ENCODE measurements at regions not wholly inside any gene's neighbourhood (a gene's known extent, or its start where the extent isn't known, plus 50 kb on each side); places are given as distances from the start of the nearest gene placed in this dataset.

- intact Hi-C loops (cut with DNase I), result no loop called here
- TF ChIP-seq POLR2A (IDR thresholded peaks at IDR 0.05; ENCODE audit: low read depth) (no peak), POLR2AphosphoS5 (IDR thresholded peaks at IDR 0.05) (no peak), EP300 (IDR thresholded peaks at IDR 0.05) (no peak), CTCF (IDR thresholded peaks at IDR 0.05) (no peak)
- Histone ChIP-seq H3K9me3 (no peaks in the 10 kb centered on the region), H3K27ac (replicated peaks in 1 of 4) (no peak overlapping the region), H3K4me3 (no peak overlapping the region), H3K36me3 (no peaks in the 10 kb centered on the region), H3K4me1 (peaks cover 0 to 31% (median 29%) of the 10 kb centered on the region in 4 donors), H3K27me3 (no peaks in the 10 kb centered on the region)
- DNase-seq (ENCODE audit: extremely low spot score), result no peak
- WGBS, result 81% methylated on average over 4 of the region's 4 CpGs
Observed at GRCh38 chr1:14500041-14500440, 98.4 kb upstream of the KAZN start.

- DNase-seq (ENCODE audit: extremely low spot score), result no peak
- intact Hi-C loops (cut with DNase I), result no loop called here
- TF ChIP-seq POLR2AphosphoS5 (IDR thresholded peaks at IDR 0.05) (no peak), EP300 (IDR thresholded peaks at IDR 0.05) (no peak), POLR2A (IDR thresholded peaks at IDR 0.05; ENCODE audit: low read depth) (no peak), CTCF (IDR thresholded peaks at IDR 0.05) (no peak)
- no peak overlapping the region for H3K27ac ChIP-seq (replicated peaks in 1 of 4)
- no peaks in the 10 kb centered on the region for H3K27me3 ChIP-seq
- H3K4me3 ChIP-seq, result no peak overlapping the region
- no peaks in the 10 kb centered on the region for H3K9me3 ChIP-seq
- 85% methylated on average over 1 of the region's 1 CpG for WGBS
- H3K36me3 ChIP-seq, result no peaks in the 10 kb centered on the region
- H3K4me1 ChIP-seq, result peaks cover 0 to 25% (median 24%) of the 10 kb centered on the region in 4 donors
Observed at GRCh38 chr1:14500912-14501311, 97.6 kb upstream of the KAZN start.

GRCh38 chr1:14504517-14504916 lies 94.0 kb upstream of the KAZN start:
- no peaks in the 10 kb centered on the region for H3K9me3 ChIP-seq
- WGBS, result 78% methylated on average over 5 of the region's 5 CpGs
- H3K36me3 ChIP-seq, result no peaks in the 10 kb centered on the region
- peaks cover 0 to 19% (median 14%) of the 10 kb centered on the region in 4 donors for H3K4me1 ChIP-seq
- TF ChIP-seq EP300 (IDR thresholded peaks at IDR 0.05), result no peak
- no peak for TF ChIP-seq POLR2A (IDR thresholded peaks at IDR 0.05; ENCODE audit: low read depth)
- TF ChIP-seq CTCF (IDR thresholded peaks at IDR 0.05), result no peak
- TF ChIP-seq POLR2AphosphoS5 (IDR thresholded peaks at IDR 0.05), result no peak
- no peak overlapping the region for H3K27ac ChIP-seq (replicated peaks in 1 of 4)
- no peak for DNase-seq (ENCODE audit: extremely low spot score)
- intact Hi-C loops (cut with DNase I), result no loop called here
- no peak overlapping the region for H3K4me3 ChIP-seq
- no peaks in the 10 kb centered on the region for H3K27me3 ChIP-seq

DNA sequence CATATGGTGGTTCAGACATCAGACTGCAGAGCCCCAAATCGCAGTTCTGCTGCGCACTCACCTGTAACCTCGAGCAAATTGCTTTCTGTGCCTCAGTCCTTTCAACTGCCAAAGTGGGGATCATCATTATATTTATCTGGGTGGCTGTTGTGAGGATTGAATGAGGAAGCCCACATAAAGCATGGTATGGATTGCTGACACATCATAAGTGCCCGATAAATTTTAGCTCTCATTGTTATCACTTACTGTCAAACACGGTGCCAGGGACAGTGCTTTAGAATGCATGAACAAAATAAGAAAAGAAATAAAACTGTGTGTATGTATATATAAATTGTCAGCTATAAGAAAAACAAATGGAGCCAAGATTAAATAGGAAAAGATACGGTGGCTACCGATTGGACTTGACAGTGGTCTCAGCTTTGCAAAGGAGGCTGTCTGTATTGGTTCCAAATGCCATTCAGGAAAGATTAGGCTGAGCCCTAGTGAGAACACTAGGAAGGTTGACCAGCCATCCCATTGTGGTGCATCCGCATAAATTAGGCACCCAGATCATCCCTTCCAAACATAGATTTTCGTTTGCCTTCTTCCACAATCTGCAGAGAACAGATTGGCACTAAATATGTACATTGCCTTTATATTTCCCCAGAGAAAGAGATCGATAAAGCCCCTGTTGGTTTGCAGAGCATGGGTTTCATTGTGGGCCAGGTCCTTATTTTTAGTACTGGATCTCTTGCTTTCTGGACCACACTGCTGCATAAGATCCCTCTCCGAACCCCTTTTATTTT lies 91.8 kb upstream of the KAZN start:
- no peak overlapping the region for H3K4me3 ChIP-seq
- intact Hi-C loops (cut with DNase I), result no loop called here
- TF ChIP-seq POLR2AphosphoS5 (IDR thresholded peaks at IDR 0.05) (no peak), EP300 (IDR thresholded peaks at IDR 0.05) (no peak), POLR2A (IDR thresholded peaks at IDR 0.05; ENCODE audit: low read depth) (no peak), CTCF (IDR thresholded peaks at IDR 0.05) (no peak)

More for the DNA sequence above, 91.8 kb upstream of the KAZN start:
- Histone ChIP-seq H3K27me3 (no peaks in the 10 kb centered on the region), H3K36me3 (no peaks in the 10 kb centered on the region), H3K27ac (replicated peaks in 1 of 4) (no peak overlapping the region), H3K9me3 (no peaks in the 10 kb centered on the region), H3K4me1 (peaks cover 0 to 30% (median 26%) of the 10 kb centered on the region in 4 donors)
- 75% methylated on average over 11 of the region's 11 CpGs for WGBS
- DNase-seq (ENCODE audit: extremely low spot score), result no peak
